ENCODE measurements at regions not wholly inside any gene's neighbourhood (a gene's known extent, or its start where the extent isn't known, plus 50 kb on each side); places are given as distances from the start of the nearest gene placed in this dataset.

DNA sequence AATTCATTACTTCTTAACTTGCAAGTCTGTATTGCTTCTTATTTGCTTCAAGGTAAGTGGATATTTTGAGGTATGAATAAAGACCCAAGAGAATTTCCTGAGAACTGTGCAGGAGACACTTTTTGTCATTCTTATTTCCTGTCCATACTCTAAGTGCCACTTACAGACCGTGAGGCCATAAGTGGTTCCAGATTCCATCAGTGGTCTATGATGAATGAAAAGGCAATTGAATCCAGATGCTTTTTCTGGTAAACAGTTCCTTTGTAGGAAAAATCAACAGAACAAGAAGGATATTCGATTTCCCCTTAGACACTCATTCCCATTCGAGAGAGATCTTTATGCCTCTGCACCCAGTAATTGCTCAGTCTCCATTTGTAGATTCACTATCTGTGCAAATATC lies 58.3 kb upstream of the PDE10A start:
- no peaks in the 10 kb centered on the region for H3K36me3 Mint-ChIP-seq (ENCODE audit: low read depth)
- intact Hi-C loops (cut with micrococcal nuclease) = no loop called here
- H3K4me1 Mint-ChIP-seq (ENCODE audit: low read depth) = no peaks in the 10 kb centered on the region
- no peaks in the 10 kb centered on the region for H3K9me3 Mint-ChIP-seq
- no peak overlapping the region for H3K27ac Mint-ChIP-seq
- no peaks in the 10 kb centered on the region for H3K27me3 Mint-ChIP-seq
- DNase-seq (no peak), ATAC-seq (no peak)
- no peak for TF ChIP-seq CTCF (IDR thresholded peaks at IDR 0.05)
- no peak overlapping the region for H3K4me3 Mint-ChIP-seq
- ChIA-PET POLR2A (no interaction called here), CTCF (no interaction called here)

DNA sequence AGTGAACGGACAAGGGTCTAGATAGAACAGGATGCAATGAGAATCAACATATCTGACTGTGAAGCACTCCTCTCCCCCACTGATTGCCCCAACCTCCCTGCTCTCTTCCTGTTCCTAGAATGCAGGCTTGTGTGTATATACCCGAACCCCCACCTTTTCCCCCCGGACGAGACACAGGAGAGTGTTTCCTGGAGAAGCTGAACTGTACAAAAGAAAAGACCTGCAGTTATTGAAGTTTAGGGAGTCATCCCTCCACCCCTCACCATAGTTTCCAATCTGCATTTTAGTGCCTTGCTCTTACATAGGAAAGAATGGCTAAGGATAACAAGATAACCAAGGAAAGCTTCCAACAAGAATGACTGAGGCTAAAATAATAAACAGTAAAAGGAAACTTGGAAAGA lies 55.5 kb upstream of the PDE10A start:
- no peak overlapping the region for H3K27ac Mint-ChIP-seq
- H3K36me3 Mint-ChIP-seq (ENCODE audit: low read depth) = no peaks in the 10 kb centered on the region
- no peaks in the 10 kb centered on the region for H3K27me3 Mint-ChIP-seq
- ChIA-PET POLR2A (no interaction called here), CTCF (no interaction called here)
- TF ChIP-seq CTCF (IDR thresholded peaks at IDR 0.05) = no peak
- no peaks in the 10 kb centered on the region for H3K9me3 Mint-ChIP-seq
- intact Hi-C loops (cut with micrococcal nuclease) = no loop called here
- ATAC-seq (no peak), DNase-seq (no peak)
- H3K4me3 Mint-ChIP-seq = no peak overlapping the region
- no peaks in the 10 kb centered on the region for H3K4me1 Mint-ChIP-seq (ENCODE audit: low read depth)

- Mint-ChIP-seq H3K9me3 (no peaks in the 10 kb centered on the region), H3K36me3 (ENCODE audit: low read depth) (no peaks in the 10 kb centered on the region), H3K27ac (no peak overlapping the region), H3K4me1 (ENCODE audit: low read depth) (no peaks in the 10 kb centered on the region), H3K4me3 (no peak overlapping the region), H3K27me3 (no peaks in the 10 kb centered on the region)
- DNase-seq (no peak), ATAC-seq (no peak)
- CTCF ChIA-PET = no interaction called here
- intact Hi-C loops (cut with micrococcal nuclease) = no loop called here
- TF ChIP-seq CTCF (IDR thresholded peaks at IDR 0.05) = no peak
- POLR2A ChIA-PET = no interaction called here
Observed at GRCh38 chr6:165717732-165718465, 54.9 kb upstream of the PDE10A start.

GRCh38 chr6:165716886-165717285 lies 53.8 kb upstream of the PDE10A start:
- no peak for ATAC-seq
- Mint-ChIP-seq H3K27ac (no peak overlapping the region), H3K27me3 (no peaks in the 10 kb centered on the region), H3K36me3 (ENCODE audit: low read depth) (no peaks in the 10 kb centered on the region), H3K9me3 (no peaks in the 10 kb centered on the region), H3K4me1 (ENCODE audit: low read depth) (no peaks in the 10 kb centered on the region), H3K4me3 (no peak overlapping the region)
- intact Hi-C loops (cut with micrococcal nuclease) = no loop called here
- no peak for TF ChIP-seq CTCF (IDR thresholded peaks at IDR 0.05)
- DNase-seq = no peak
- POLR2A ChIA-PET = no interaction called here
- CTCF ChIA-PET = no interaction called here

GRCh38 chr6:165715428-165715827 lies 52.4 kb upstream of the PDE10A start:
- H3K9me3 Mint-ChIP-seq = no peaks in the 10 kb centered on the region
- intact Hi-C loops (cut with micrococcal nuclease) = no loop called here
- no peak overlapping the region for H3K27ac Mint-ChIP-seq
- ATAC-seq (no peak), DNase-seq (no peak)
- POLR2A ChIA-PET = no interaction called here
- no peak for TF ChIP-seq CTCF (IDR thresholded peaks at IDR 0.05)
- no peaks in the 10 kb centered on the region for H3K27me3 Mint-ChIP-seq
- no peaks in the 10 kb centered on the region for H3K36me3 Mint-ChIP-seq (ENCODE audit: low read depth)
- no peaks in the 10 kb centered on the region for H3K4me1 Mint-ChIP-seq (ENCODE audit: low read depth)
- CTCF ChIA-PET = no interaction called here
- no peak overlapping the region for H3K4me3 Mint-ChIP-seq

Measured in activated CD8-positive, alpha-beta T cell treated with anti-CD3 and anti-CD28 coated beads for 36 hours (primary cell).